GM12878 (cell line): ENCODE measurements at regions not wholly inside any gene's neighbourhood (a gene's known extent, or its start where the extent isn't known, plus 50 kb on each side); places are given as distances from the start of the nearest gene placed in this dataset.

Experiments used
- ATF7 ChIP-seq: fragments of 450-650 bp; IDR thresholded peaks from 2 replicates; pipeline ENCODE4 v1.6.1; 2016; ENCODE audit warnings: low read depth, mild to moderate bottlenecking
- ESRRA ChIP-seq: IDR thresholded peaks from 2 replicates; pipeline ENCODE4 v1.6.1; 2012; ENCODE audit warnings: mild to moderate bottlenecking, low read length, improper control_type of control experiment
- FOS ChIP-seq: IDR thresholded peaks from 3 replicates; pipeline ENCODE4 v1.6.1; 2011; ENCODE audit warnings: borderline replicate concordance; ENCODE audit not compliant: insufficient read length; ENCODE audit errors: extremely low read depth
- HDGF ChIP-seq: fragments of 450-650 bp; IDR thresholded peaks from 2 replicates; pipeline ENCODE4 v1.6.1; 2016; ENCODE audit warnings: antibody characterized with exemption
- MEF2A ChIP-seq: IDR thresholded peaks from 2 replicates; pipeline ENCODE4 v1.6.1; 2011; ENCODE audit warnings: low read depth, mild to moderate bottlenecking, low read length, moderate library complexity; ENCODE audit not compliant: insufficient read depth
- MTA2 ChIP-seq: fragments of 450-650 bp; IDR thresholded peaks from 2 replicates; pipeline ENCODE4 v1.6.1; 2016; ENCODE audit warnings: low read depth, mild to moderate bottlenecking, moderate library complexity
- MYC ChIP-seq: IDR thresholded peaks from 2 replicates; pipeline ENCODE4 v1.6.1; 2011; ENCODE audit warnings: mild to moderate bottlenecking, low read length, moderate library complexity, inconsistent platforms; ENCODE audit not compliant: insufficient read depth, insufficient replicate concordance, insufficient read length, severe bottlenecking
- NFYA ChIP-seq: IDR thresholded peaks from 2 replicates; pipeline ENCODE4 v1.6.1; 2011; ENCODE audit warnings: low read depth, mild to moderate bottlenecking, low read length, improper control_type of control experiment, borderline replicate concordance
- PAX8 ChIP-seq: fragments of 450-650 bp; IDR thresholded peaks from 2 replicates; pipeline ENCODE4 v1.6.1; 2017; ENCODE audit warnings: mild to moderate bottlenecking, moderate library complexity
- SRF ChIP-seq, 2 experiments: IDR thresholded peaks; 2 replicates each; pipeline ENCODE4 v1.6.1; 2011; ENCODE audit warnings: low read depth in 2 of 2, low read length in 2 of 2, mild to moderate bottlenecking in 1 of 2, moderate library complexity in 1 of 2
- STAT3 ChIP-seq: IDR thresholded peaks from 2 replicates; pipeline ENCODE4 v1.6.1; 2011; ENCODE audit warnings: low read depth, low read length, improper control_type of control experiment
- ZBTB11 ChIP-seq: fragments of 450-650 bp; formaldehyde crosslinking; IDR thresholded peaks from 2 replicates; pipeline ENCODE4 v1.5.0; 2022; ENCODE audit warnings: mild to moderate bottlenecking, missing genetic modification characterization
- TF ChIP-seq, protein P1 (sequence below): IDR thresholded peaks from 2 replicates; pipeline ENCODE4 v1.6.1; 2012; ENCODE audit warnings: low read depth, low read length, improper control_type of control experiment
- TF ChIP-seq, protein P2 (sequence below): IDR thresholded peaks from 2 replicates; pipeline ENCODE4 v1.6.1; 2012; ENCODE audit warnings: low read depth, low read length, improper control_type of control experiment
- TF ChIP-seq, protein P3 (sequence below): IDR thresholded peaks from 2 replicates; pipeline ENCODE4 v1.6.1; 2011; ENCODE audit warnings: low read depth, low read length, improper control_type of control experiment, borderline replicate concordance
- TF ChIP-seq, protein P4 (sequence below), 3 experiments: IDR thresholded peaks in 2 of 3; conservative IDR thresholded peaks in 1 of 3; 2 replicates each; pipeline ENCODE4 v1.5.1; 2011; ENCODE audit warnings: low read depth in 3 of 3, low read length in 3 of 3, mild to moderate bottlenecking in 3 of 3, control low read depth in 2 of 3, moderate library complexity in 2 of 3, inconsistent platforms in 1 of 3, mixed read lengths in 1 of 3; ENCODE audit not compliant: control insufficient read depth in 2 of 3, insufficient read depth in 1 of 3; ENCODE audit errors: extremely low read depth in 1 of 3
- TF ChIP-seq, protein P5 (sequence below): fragments of 450-650 bp; IDR thresholded peaks from 2 replicates; pipeline ENCODE4 v1.6.1; 2016; ENCODE audit warnings: mild to moderate bottlenecking
- TF ChIP-seq, protein P6 (sequence below): fragments of 450-650 bp; IDR thresholded peaks from 2 replicates; pipeline ENCODE4 v1.6.1; 2014; ENCODE audit warnings: mild to moderate bottlenecking

- no peak for TF ChIP-seq MYC
- TF ChIP-seq ZBTB11 (CRISPR knock-in tag): no peak
- no peak for TF ChIP-seq ESRRA
- TF ChIP-seq, protein P1, sequence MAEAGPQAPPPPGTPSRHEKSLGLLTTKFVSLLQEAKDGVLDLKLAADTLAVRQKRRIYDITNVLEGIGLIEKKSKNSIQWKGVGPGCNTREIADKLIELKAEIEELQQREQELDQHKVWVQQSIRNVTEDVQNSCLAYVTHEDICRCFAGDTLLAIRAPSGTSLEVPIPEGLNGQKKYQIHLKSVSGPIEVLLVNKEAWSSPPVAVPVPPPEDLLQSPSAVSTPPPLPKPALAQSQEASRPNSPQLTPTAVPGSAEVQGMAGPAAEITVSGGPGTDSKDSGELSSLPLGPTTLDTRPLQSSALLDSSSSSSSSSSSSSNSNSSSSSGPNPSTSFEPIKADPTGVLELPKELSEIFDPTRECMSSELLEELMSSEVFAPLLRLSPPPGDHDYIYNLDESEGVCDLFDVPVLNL: no peak
- TF ChIP-seq, protein P2, sequence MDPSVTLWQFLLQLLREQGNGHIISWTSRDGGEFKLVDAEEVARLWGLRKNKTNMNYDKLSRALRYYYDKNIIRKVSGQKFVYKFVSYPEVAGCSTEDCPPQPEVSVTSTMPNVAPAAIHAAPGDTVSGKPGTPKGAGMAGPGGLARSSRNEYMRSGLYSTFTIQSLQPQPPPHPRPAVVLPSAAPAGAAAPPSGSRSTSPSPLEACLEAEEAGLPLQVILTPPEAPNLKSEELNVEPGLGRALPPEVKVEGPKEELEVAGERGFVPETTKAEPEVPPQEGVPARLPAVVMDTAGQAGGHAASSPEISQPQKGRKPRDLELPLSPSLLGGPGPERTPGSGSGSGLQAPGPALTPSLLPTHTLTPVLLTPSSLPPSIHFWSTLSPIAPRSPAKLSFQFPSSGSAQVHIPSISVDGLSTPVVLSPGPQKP: no peak
- TF ChIP-seq FOS: no peak
- TF ChIP-seq MTA2: peak; percentile 96
- TF ChIP-seq NFYA: no peak
- TF ChIP-seq PAX8: no peak
- TF ChIP-seq, protein P3, sequence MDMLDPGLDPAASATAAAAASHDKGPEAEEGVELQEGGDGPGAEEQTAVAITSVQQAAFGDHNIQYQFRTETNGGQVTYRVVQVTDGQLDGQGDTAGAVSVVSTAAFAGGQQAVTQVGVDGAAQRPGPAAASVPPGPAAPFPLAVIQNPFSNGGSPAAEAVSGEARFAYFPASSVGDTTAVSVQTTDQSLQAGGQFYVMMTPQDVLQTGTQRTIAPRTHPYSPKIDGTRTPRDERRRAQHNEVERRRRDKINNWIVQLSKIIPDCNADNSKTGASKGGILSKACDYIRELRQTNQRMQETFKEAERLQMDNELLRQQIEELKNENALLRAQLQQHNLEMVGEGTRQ: no peak; the same call in 1 of the 2 replicates
- TF ChIP-seq, protein P4, sequence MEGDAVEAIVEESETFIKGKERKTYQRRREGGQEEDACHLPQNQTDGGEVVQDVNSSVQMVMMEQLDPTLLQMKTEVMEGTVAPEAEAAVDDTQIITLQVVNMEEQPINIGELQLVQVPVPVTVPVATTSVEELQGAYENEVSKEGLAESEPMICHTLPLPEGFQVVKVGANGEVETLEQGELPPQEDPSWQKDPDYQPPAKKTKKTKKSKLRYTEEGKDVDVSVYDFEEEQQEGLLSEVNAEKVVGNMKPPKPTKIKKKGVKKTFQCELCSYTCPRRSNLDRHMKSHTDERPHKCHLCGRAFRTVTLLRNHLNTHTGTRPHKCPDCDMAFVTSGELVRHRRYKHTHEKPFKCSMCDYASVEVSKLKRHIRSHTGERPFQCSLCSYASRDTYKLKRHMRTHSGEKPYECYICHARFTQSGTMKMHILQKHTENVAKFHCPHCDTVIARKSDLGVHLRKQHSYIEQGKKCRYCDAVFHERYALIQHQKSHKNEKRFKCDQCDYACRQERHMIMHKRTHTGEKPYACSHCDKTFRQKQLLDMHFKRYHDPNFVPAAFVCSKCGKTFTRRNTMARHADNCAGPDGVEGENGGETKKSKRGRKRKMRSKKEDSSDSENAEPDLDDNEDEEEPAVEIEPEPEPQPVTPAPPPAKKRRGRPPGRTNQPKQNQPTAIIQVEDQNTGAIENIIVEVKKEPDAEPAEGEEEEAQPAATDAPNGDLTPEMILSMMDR (IDR thresholded peaks at IDR 0.05 in 2 of 3, conservative IDR thresholded peaks at IDR 0.05 in 1 of 3; ENCODE audit: control insufficient read depth in 2 of 3, extremely low read depth in 1 of 3, insufficient read depth in 1 of 3, low read depth in 3 of 3, low read length in 3 of 3): no peak
- peak; percentile 88 for TF ChIP-seq STAT3
- peak; percentile 93 for TF ChIP-seq ATF7
- TF ChIP-seq MEF2A: peak; percentile 95
- TF ChIP-seq, protein P5, sequence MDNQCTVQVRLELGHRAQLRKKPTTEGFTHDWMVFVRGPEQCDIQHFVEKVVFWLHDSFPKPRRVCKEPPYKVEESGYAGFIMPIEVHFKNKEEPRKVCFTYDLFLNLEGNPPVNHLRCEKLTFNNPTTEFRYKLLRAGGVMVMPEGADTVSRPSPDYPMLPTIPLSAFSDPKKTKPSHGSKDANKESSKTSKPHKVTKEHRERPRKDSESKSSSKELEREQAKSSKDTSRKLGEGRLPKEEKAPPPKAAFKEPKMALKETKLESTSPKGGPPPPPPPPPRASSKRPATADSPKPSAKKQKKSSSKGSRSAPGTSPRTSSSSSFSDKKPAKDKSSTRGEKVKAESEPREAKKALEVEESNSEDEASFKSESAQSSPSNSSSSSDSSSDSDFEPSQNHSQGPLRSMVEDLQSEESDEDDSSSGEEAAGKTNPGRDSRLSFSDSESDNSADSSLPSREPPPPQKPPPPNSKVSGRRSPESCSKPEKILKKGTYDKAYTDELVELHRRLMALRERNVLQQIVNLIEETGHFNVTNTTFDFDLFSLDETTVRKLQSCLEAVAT: peak; percentile 93
- peak in 1 of 2 experiments; percentile 61; a peak in 1 of 4 replicates for TF ChIP-seq SRF (IDR thresholded peaks at IDR 0.05; ENCODE audit: low read depth in 2 of 2, low read length in 2 of 2)
- TF ChIP-seq, protein P6, sequence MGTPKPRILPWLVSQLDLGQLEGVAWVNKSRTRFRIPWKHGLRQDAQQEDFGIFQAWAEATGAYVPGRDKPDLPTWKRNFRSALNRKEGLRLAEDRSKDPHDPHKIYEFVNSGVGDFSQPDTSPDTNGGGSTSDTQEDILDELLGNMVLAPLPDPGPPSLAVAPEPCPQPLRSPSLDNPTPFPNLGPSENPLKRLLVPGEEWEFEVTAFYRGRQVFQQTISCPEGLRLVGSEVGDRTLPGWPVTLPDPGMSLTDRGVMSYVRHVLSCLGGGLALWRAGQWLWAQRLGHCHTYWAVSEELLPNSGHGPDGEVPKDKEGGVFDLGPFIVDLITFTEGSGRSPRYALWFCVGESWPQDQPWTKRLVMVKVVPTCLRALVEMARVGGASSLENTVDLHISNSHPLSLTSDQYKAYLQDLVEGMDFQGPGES: no peak
- TF ChIP-seq HDGF: no peak
These were observed 244.0 kb downstream of the BUB3 start (continued) for GRCh38 chr10:123398180-123398591.
